HG02938 (cell line): ENCODE measurements at regions not wholly inside any gene's neighbourhood (a gene's known extent, or its start where the extent isn't known, plus 50 kb on each side); places are given as distances from the start of the nearest gene placed in this dataset.

Experiments used
- ATAC-seq: cut with Tn5 transposase; IDR thresholded peaks from one replicate; pipeline ENCODE4 v1.9.1; 2021; ENCODE audit warnings: mild to moderate bottlenecking, moderate library complexity; ENCODE audit not compliant: unreplicated experiment

DNA sequence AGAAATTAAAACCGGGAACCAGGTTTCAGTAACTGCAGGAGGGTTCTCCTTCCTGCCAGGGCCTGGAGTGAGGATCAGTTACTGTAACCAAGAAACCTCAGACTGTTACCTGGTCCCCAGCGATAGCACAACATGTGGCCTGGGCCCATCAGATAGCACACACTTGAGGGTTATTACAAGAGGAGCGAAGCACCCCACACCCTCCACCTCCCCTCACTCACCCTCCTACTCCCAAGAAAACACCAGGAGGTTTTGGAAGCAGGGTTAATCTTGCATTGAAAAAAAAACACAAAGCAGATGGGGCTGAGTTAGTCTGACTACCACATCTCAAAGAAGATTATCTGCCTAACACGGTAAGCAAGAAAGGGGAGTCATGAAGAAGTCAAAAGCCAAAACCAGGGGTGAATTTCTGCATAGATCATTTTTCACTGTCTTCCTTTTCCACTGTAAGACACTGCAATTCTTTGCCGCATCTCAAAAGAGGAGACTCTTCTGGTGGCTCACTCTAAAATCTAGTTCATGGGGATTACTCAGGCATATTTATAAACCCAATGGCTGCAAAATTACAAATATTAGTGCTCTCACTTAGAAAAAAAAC, 75.9 kb upstream of the DOCK9 start:
- no peak for ATAC-seq

DNA sequence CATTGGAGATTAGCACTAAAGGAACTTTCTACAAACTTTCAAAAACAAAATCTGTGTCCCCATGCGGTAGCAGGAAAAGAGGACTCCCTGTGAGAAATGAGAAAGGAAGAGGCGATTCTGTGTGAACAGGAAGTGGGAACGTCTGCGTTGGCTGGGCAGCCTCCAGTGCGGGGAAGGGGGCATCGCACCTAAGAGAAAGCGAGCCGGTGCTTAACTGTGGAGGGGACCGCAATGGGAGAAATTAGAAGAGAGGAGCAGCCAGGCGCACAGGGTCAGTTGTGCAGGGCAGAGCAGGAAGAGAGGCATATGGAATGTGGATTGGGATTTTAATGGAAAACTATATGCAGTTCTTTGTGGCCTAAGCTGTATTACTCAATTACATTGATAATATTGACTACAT, 77.4 kb upstream of the DOCK9 start:
- no peak for ATAC-seq

DNA sequence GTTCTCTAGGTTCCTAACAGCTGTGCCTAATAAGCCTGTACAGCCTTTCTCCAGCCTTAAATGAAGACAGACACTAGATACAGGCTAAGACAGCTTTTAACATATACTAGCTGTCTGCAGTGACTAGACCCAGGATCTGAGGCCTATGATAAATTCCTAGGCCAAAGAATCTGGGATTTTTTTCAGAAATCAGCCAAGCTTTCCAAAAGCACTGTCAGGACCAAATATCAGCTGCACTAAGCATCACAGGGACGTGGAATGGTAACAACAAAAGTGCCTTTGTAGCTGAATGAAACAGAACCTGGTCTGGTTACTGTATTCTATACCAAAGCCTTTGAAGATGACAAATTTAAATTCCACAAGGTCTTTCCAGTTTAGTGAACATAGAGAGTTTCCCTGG, 77.9 kb upstream of the DOCK9 start:
- no peak for ATAC-seq

DNA sequence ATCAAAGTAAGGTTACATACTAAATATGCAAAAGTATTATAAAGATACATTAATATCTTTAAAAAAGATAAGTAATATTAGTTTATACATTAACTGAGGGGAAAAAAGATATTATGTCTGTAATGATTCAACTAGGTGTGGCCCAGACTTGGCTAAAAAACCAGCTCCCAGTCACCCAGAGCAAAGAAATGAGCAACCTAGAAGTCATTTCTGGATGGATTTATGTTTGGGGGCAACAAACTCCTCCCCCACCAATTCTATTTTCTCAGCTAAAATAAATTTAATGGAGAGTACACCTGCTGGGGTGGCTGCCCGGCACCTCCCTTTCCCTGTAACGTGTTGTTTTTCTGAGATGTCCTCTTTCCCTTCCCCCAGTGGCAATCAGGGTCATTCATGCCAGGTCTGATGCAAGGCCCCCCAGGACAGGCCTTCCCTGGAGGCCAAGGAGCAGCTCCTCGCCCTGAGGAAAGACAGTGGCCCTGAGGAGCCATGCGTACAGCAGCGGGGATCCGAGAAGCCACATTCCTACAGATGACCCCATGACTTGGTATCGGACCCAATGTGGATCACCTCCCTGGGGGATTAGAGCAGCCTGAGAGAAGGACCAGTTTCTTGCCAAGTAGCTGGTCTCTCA, 78.6 kb upstream of the DOCK9 start:
- no peak for ATAC-seq

DNA sequence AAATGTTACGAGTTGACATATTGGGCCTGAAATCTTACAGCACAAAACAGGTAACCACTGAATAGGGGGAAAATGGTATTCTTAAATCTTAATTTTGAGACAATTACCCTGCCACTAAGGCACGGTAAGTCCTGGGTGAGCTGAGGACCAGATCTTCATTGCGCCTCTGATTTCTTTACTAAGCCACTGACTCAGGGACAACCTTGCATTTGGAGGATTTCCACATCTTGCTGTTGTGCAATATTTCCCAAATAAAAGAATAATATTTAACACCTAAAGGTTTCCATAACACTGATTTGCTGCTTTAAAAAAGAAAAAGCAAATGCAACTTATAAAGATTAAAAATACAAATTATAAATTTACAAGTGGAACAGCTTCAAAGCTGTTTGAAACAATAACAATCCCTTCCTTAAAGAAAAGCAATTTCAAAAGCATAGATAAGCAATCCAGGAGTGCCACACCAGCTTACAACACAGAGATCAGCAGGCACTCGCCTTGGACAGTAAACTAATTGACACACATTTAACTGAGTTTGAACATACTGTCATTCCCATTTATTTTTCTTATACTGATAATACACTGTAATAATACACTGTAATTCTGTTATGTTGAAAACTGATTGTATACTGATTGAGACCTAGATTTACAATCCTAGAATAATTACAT, 79.6 kb upstream of the DOCK9 start:
- ATAC-seq: no peak

DNA sequence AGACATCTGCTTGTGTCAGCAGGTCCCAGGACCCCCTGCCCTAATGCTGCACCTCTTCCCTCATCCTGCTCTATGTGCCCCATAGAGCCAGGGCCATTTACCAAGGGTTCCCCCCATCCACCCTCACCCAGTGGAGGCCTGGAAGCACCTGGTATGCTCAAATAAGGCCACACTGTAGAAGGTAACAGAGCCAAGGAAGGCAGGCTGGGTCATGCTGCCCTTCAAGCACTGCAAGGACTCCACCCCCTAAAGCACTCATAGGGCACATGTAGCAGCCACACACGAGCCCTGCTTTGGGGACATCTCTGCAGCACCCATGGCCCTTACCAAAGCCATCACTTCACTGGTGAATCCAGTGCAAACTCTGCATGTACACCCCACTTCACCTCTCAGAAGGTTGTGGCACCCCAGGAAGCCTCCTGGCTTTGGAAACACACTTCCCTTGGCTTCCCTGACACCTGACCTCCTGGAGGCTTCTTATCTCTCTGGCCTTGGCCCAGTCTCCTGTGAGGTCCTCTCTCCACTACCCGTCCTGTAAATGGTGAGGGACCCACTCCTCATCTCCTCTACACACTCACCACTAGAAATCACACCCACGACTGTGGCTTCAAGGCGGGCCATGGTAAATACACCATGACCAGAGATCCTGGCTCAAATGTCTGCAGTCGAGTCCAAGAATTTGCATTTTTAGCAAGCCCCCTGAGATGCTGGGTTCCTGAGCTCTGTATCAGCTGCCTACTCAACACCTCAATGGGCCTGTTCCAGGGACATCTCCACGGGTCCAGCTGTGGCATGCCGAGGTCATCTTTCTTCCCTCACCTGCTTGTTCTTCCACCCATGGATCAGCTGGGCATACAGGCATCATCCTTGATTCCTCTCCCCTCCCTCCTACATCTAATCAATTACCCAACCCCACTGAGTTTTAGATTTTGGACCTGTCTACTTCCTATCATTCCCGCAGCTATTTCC, 80.9 kb upstream of the DOCK9 start:
- ATAC-seq: no peak

DNA sequence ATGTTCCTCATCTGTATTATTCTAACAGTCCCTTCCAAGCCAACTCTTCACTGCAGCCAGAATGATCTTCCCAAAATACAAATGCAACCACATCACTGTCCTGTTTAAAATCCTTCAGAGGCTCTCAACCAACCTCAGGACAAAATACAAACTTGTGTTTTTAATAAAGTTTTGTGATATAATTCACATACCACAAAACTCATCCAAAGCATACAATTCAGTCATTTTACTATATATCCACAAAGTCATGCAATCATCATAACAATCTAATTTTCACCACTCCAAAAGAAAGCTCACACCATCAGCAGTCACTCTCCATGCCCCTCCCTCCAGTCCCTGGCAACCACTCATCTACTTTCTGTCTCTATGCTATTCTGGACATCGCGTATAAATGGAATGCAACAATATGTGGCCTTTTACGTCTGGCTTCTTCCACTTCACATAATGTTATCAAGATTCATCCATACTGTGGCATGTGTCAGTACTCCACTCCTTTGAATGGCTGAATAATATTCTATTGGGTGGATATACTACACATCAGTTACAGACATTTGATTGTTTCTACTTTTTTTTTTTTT, 81.7 kb upstream of the DOCK9 start:
- ATAC-seq: no peak

DNA sequence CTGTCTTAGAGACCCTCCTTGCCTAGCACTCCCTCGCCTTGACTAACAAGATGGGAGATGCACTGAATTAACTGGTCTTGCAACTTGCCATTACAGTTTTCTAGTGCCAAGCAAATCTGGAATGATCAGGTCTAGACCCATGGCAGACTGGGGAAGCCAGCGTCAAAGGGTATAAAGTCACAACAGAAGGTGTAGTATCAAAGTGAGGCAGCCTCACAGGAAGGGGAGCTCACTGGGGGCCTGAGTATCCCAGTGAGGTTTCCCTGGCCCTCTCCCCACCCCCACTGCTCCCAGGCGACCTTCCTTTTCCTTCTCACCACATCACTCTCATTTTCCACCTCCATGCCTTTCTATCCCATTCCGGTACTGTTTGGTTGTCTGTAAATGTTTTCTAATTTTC, 83.5 kb upstream of the DOCK9 start:
- no peak for ATAC-seq

DNA sequence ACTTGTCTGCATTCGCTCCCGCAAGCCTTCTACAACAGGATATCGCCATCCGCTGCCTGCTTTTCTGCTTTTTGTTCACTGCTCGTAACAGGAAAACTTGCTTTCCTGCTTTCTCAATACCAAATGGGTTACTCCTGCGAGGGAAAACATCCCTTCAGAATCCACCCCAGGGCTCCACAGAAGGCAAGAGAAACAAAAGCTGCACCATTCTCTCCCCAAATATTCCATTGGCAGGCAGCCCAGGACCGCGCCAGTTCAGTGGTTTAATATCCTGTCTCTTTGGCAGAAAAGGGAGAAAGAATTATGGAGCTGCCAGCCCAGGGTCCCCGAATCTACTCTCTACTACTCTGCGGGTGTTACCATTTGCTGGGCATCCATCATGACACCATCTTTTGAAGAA, 84.7 kb upstream of the DOCK9 start:
- ATAC-seq: no peak

DNA sequence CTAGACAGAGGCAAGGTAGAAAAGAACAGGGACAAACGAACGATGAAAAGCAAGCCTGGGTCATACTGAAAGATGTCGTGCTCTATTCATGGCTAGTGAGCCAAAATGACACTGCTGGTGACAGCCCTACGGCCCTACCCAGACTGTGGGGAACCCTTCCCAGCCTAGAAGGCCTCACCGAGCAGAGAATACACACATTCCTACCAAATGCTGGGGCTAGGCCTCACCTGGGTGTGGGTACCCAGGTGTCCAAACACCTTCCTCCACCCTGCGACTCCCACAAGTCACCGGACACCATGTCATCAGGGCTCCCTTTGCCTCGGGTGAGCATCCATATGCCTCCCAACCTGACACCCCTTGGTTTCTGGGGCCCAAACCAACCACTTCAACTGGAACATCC, 85.3 kb upstream of the DOCK9 start:
- no peak for ATAC-seq

DNA sequence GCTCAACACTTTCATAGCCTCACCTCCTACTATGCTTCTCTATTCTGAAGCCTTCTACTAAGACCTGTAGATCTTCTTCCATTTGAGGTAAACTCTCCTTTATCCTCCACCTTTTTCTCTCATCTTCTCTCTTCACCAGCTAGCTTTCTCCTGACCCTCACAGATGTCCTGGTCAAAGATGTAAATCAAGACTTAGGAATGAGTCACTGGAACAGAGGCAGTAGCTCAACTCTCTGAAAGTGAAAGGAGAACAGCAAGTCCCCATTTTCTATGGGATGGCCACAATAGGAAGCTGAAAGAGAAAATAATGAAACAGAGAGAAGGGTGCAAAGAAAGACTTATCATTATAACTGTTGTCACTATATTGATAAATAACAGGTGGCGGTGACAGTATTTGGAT, 86.1 kb upstream of the DOCK9 start:
- ATAC-seq: no peak

DNA sequence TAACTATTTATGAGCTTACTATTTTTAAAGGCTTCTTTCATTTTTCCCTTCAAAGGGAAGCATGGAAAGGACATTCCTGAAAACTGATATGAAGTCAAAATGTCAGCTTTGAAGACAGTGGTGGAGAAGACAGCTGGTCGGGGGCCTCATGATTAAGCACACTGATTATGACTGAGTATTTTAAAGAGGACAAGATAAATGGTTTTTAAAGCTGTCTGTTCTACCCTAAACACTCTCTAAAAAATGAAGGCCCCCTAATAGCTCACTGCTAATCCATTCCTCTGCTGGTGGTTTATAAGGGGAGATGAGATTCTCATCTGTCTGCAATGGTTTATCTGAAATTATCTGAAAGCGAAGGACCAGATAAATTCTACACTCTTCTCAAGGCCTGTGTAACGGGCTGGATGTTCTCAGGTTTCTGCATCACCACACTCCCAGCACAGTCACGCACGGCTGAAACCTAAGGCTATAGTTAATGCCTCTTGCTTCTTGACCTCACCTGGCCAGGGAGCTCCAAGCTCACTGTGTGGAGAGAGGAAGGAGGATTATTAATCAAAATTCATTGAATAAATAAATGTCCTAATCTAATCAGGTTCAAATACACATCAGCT, 86.9 kb upstream of the DOCK9 start:
- ATAC-seq: no peak

DNA sequence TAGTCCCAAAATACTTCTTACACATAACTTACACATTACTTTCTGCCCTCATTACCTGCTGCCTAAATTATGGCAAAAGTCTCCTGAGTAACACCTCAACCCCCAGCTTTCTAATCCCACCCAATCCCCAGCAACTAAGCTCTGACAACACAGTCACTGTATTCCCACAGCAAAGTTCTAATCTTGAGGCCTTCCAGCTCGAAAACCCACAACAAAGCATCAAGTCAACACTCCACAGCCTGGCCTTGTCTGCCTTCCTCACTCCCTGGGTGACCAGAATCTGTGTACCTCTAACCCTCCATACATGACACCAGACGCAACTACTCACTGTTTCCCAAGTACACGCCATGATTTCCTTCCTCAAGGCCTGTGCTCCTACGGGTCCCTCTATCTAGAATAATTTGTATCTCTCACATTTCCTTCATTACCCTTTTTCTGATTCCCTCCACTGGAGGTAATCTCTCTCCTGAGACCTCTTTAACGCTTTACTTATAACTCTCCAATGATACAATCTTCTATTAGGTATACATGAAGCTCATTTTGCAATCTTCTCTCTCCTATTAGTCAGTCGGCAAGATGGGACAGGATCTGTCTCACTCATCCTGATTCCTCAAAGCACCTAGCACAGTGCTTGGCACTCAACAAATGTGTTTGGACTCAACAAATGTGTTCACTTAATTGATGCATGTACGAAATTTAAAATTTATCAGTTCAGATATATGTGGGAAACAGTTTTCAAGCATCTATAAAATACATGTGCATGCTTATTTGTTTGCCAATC, 87.6 kb upstream of the DOCK9 start:
- ATAC-seq: no peak

DNA sequence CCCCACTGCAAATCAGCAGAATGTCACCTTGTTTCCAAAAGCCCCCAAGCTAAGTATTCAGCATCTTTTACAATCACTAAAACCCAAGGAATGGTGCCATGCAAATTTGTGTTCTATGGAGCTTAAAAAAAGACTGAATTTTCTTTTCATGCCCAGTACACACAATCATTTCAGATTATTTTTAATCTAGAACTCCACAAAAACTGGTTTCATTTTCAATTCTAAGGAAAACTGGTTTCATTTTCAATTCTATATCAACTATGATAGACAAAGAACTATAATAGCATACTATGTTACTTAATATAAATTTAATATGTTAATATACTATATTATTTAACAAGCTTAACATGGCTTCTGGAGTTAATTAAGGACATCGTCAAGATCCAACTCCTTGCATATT, 88.4 kb upstream of the DOCK9 start:
- ATAC-seq: no peak

DNA sequence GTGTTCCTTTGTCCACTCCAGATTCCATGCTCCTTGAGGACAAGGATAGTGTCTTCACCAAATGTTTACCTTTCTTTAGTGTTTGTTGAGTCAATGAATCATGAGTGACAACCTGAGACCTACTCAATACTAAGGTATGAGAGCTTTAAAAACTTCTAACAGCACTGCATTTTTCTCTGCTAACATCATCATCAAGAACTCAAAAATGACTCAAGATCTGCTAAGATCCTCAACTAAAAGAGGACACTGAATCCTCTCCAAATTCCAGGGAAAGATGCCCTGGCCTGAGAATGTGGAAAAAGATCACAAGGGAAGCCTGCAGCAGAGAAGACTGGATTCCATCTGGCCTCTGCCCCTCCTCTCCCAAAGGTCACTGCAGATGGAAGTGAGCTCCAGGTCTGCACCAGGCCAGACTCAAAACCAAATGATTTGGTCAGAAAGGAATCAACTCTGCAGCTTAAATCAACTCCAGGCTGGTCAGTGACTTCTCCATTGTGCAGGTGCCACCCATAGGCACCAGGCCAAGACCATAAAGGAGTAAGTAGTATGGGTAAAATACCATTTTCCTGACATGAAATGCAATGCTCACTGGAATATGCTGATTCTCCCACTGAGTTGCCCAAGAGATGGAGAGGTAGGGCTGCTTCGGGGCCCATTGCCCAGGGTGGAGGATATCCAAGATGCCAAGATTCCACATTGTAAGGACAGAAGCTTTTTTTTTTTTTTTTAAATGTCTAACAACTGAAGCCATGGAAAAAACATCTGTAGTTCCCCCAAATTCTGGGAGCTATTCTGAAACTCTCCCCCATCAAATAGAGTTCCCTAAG, 89.5 kb upstream of the DOCK9 start:
- ATAC-seq: no peak

DNA sequence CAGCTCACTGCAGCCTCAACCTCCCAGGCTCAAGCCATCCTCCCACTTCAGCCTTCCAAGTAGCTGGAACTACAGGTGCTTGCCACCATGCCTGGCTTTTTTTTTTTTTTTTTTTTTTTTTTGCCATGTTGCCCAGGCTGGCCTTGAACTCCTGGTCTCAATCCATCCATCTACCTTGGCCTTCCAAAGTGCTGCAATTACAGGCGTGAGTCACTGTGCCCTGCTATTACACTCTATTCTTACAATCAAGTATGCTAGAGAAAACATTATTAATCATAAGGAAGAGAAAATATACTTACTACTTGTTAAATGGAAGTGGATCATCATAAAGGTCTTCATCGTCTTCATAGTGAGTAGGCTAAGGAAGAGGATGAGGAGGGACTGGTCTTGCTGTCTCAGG, 93.3 kb upstream of the DOCK9 start:
- ATAC-seq: no peak

DNA sequence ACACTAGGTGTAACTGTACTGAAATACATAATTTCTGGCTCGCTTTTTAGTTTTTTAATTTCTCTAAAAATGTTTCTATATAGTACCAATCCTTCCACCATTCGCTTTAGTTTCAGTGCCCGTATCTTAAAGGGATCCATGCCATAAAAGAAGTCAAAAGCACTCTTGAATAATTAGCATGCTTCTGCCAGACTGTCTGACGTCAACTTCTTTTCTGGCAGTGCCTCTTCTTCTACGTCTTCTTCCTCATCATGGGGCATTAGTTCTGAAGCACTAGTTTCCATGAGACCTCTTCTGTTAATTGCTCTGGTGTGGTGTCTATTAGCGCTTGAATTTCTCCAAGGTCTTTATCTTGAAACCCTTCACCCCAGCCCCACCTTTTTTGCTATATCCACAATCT, 93.8 kb upstream of the DOCK9 start:
- ATAC-seq: no peak

DNA sequence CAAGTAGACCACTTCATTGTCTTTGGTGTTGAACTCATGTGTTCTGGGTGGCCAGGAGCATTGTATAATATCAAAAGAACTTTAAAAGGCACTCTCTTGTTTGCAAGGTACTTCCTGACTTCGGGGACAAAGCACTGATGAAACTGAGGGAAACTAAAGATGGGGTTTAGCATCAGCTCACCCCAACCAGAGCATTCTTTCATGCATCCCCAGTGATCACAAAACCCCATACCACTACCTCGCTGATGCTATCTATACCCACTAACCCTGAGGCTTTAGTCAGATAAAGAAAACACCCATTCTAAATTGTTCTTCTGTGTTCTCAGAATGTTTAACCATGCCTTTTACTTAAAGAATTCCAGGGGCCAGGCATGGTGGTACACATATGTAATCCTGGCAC, 94.5 kb upstream of the DOCK9 start:
- ATAC-seq: no peak

DNA sequence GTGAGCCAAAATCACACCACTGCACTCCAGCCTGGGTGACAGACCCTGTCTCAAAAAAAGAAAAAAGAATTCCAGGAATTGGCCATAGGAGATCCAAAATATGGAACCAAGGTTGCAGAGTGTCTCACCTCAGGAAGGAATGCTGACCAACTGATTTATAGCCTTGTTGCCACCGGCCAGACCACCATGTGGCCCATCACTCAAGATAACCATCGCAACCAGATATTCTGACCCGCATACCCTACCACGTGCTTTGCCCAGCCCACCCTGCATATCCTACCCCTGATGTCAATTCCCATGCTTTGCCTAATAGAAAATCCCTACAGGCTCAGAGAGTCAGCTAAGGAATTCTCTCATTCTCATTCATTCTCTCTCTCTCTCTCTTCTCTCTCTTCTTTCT, 95.1 kb upstream of the DOCK9 start:
- no peak for ATAC-seq
